AG09309 (cell line): ENCODE measurements at regions not wholly inside any gene's neighbourhood (a gene's known extent, or its start where the extent isn't known, plus 50 kb on each side); places are given as distances from the start of the nearest gene placed in this dataset.

Source experiments
- DNase-seq: peaks from one replicate; pipeline ENCODE4 v3.0.0-alpha.2; 2010; ENCODE audit warnings: low read depth
- H3K4me3 ChIP-seq: 2 replicates; pipeline ENCODE4 v1.5.1; 2011; ENCODE audit warnings: mild to moderate bottlenecking, low read depth, low read length, moderate library complexity; ENCODE audit not compliant: control insufficient read depth
- TF ChIP-seq, protein P1 (sequence below): IDR thresholded peaks from 2 replicates; pipeline ENCODE4 v1.5.1; 2011; ENCODE audit warnings: mild to moderate bottlenecking, low read depth, low read length, inconsistent platforms; ENCODE audit not compliant: insufficient read depth, control insufficient read depth; ENCODE audit errors: missing control alignments

GRCh38 chr12:56851462-56851861 is 82.7 kb downstream of the SDR9C7 start:
- TF ChIP-seq, protein P1, sequence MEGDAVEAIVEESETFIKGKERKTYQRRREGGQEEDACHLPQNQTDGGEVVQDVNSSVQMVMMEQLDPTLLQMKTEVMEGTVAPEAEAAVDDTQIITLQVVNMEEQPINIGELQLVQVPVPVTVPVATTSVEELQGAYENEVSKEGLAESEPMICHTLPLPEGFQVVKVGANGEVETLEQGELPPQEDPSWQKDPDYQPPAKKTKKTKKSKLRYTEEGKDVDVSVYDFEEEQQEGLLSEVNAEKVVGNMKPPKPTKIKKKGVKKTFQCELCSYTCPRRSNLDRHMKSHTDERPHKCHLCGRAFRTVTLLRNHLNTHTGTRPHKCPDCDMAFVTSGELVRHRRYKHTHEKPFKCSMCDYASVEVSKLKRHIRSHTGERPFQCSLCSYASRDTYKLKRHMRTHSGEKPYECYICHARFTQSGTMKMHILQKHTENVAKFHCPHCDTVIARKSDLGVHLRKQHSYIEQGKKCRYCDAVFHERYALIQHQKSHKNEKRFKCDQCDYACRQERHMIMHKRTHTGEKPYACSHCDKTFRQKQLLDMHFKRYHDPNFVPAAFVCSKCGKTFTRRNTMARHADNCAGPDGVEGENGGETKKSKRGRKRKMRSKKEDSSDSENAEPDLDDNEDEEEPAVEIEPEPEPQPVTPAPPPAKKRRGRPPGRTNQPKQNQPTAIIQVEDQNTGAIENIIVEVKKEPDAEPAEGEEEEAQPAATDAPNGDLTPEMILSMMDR, result no peak
- DNase-seq, result no peak
- no peak overlapping the region for H3K4me3 ChIP-seq

DNA sequence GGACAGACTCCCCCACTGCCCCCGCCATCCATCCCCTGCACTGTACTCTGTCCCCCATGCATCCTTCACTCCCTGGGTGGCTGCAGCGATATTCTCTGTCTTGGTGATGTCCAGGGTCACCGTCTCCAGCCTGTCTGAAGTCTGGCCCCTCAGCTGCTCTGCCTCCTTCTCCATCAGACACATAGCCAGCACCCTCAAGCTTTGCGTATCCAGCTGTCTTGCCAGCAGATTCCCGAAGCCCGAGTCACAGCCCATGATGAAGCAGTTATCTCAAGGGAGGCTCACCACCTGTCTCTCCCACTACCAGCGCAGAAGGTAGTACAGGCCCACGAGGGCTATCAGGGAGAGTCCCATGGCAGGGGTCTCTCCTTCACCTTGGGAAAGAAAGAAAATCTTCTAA is 77.8 kb downstream of the HSD17B6 start:
- DNase-seq, result no peak
- no peak overlapping the region for H3K4me3 ChIP-seq
- TF ChIP-seq, protein P1, result no peak

DNA sequence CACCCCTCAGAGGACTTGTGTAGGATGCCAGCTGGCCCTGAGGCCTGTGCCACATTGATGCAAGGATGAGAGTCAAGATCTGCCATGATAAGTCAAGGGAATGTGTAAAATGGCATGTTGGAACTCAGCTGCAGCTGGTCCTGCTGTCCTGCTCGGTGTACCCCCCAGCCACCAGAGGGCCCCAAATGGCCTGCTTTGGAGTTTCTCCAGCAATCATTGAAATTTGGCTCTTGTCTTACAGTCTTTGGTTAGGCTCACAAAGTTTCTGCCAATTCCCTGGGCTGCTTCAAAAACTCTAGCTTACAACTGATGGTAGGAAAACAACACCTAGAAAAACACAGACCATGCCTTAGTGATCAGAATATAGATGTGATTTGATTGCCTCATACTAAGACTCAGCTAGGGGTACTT is 76.8 kb downstream of the HSD17B6 start:
- TF ChIP-seq, protein P1, result peak; percentile 38
- DNase-seq, result no peak
- no peak overlapping the region for H3K4me3 ChIP-seq

DNA sequence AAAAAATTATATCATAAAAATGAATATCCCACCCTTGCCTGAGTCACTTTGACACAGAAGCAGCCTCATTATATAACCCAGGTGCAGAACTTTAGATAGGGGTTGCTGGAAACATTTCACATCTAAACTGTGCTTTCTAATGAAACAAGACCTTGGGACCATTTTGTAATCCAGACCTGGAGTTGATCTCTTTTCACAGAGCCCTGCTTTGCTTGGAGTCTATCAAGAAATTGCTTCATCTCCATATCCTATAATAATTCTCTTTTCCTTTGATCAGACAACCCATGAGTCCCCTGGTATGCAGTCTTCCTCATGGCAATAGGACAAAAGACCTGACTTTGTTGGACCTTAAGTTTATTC is 76.3 kb downstream of the HSD17B6 start:
- TF ChIP-seq, protein P1, result no peak
- no peak overlapping the region for H3K4me3 ChIP-seq
- DNase-seq, result no peak

- TF ChIP-seq, protein P1, result no peak
- DNase-seq, result no peak
- no peak overlapping the region for H3K4me3 ChIP-seq
Measured at GRCh38 chr12:56838621-56839488, 75.7 kb downstream of the HSD17B6 start.
